ENCODE measurements at regions not wholly inside any gene's neighbourhood (a gene's known extent, or its start where the extent isn't known, plus 50 kb on each side); places are given as distances from the start of the nearest gene placed in this dataset.

GRCh38 chr5:72041654-72042053 lies 65.6 kb upstream of the MAP1B start:
- no peaks in the 10 kb centered on the region for H3K9me3 Mint-ChIP-seq

DNA sequence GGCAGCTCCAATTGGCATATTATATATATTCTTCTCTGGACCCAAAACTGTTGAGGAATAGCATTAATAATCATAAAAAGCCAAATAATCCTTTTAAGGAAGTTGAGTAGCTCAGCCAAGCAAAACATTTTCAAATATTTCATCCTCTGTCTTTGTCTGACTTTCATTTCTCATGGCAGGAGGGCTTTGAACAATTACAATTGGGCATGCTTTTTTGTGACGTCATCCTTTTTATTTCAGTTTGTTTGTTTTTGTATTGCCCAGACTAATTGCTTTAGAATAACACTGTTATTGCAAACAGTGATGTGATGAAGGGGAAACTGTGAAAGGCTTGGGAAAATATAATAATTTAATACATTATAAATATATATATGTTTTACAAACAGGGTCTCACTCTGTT lies 65.2 kb upstream of the MAP1B start:
- no peak overlapping the region for H3K27ac Mint-ChIP-seq
- DNase-seq (ENCODE audit: low spot score in 2 of 2) (no peak), ATAC-seq (ENCODE audit: low read depth) (no peak)
- peaks cover 15% of the 10 kb centered on the region for H3K27me3 Mint-ChIP-seq
- no peaks in the 10 kb centered on the region for H3K36me3 Mint-ChIP-seq
- no peak overlapping the region for H3K4me3 Mint-ChIP-seq
- no peaks in the 10 kb centered on the region for H3K4me1 Mint-ChIP-seq
- H3K9me3 Mint-ChIP-seq = no peaks in the 10 kb centered on the region

More at GRCh38 chr5:72041654-72042053, 65.6 kb upstream of the MAP1B start:
- H3K27me3 Mint-ChIP-seq = peaks cover 15% of the 10 kb centered on the region
- no peak overlapping the region for H3K27ac Mint-ChIP-seq
- ATAC-seq (ENCODE audit: low read depth) = no peak
- DNase-seq (ENCODE audit: low spot score in 2 of 2) = no peak
- no peaks in the 10 kb centered on the region for H3K4me1 Mint-ChIP-seq
- H3K4me3 Mint-ChIP-seq = no peak overlapping the region
- H3K36me3 Mint-ChIP-seq = no peaks in the 10 kb centered on the region

- H3K36me3 Mint-ChIP-seq = no peaks in the 10 kb centered on the region
- H3K4me1 Mint-ChIP-seq = no peaks in the 10 kb centered on the region
- ATAC-seq (ENCODE audit: low read depth) = no peak
- H3K27ac Mint-ChIP-seq = no peak overlapping the region
- no peak overlapping the region for H3K4me3 Mint-ChIP-seq
- DNase-seq (ENCODE audit: low spot score in 2 of 2) = no peak
- peaks cover 10% of the 10 kb centered on the region for H3K27me3 Mint-ChIP-seq
- H3K9me3 Mint-ChIP-seq = peaks cover 4% of the 10 kb centered on the region
These were observed 61.6 kb upstream of the MAP1B start for GRCh38 chr5:72045692-72046091.

DNA sequence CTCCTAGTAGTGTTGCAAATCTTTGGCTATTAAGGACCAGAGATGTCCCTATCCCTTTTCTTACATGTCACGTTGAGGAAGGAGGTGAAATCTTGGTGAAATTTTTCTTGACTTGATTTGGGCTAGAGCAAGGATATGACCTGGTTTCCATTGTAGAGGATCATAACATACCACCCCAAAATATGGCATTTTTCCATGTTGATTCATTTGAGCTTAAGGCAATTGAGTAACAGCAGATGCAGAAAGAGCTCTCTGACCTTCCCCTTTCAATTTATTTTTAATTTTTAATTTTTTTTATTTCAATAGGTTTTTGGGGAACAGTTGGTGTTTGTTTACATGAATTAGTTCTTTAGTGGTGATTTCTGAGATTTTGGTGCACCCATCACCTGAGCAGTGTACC lies 61.2 kb upstream of the MAP1B start:
- Mint-ChIP-seq H3K9me3 (peaks cover 4% of the 10 kb centered on the region), H3K36me3 (no peaks in the 10 kb centered on the region), H3K27ac (no peak overlapping the region), H3K4me1 (no peaks in the 10 kb centered on the region), H3K27me3 (peaks cover 11% of the 10 kb centered on the region), H3K4me3 (no peak overlapping the region)
- no peak for DNase-seq (ENCODE audit: low spot score in 2 of 2)
- no peak for ATAC-seq (ENCODE audit: low read depth)

DNA sequence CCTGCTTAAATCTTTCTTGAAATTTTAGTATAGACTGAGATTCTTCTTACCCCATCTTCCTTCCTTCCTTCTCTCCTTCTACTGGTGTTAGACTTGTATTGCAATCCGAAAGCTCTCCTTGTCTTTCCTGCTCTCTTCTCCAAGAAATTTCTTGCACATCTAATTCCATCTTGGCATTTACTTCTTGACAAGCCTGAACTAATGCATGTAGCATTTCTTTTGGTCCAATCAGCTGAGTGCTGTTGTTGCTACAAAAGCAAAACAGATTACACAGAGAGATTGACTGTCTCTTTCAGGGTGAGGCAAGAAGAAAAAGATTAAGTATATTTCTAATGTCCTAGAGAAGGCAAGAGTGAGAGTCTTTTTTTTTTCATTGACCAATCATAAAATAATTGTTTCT lies 51.6 kb upstream of the MAP1B start:
- H3K36me3 Mint-ChIP-seq = no peaks in the 10 kb centered on the region
- no peak overlapping the region for H3K27ac Mint-ChIP-seq
- H3K4me1 Mint-ChIP-seq = no peaks in the 10 kb centered on the region
- no peaks in the 10 kb centered on the region for H3K9me3 Mint-ChIP-seq
- DNase-seq (ENCODE audit: low spot score in 2 of 2) (no peak), ATAC-seq (ENCODE audit: low read depth) (no peak)
- peaks cover 10% of the 10 kb centered on the region for H3K27me3 Mint-ChIP-seq
- no peak overlapping the region for H3K4me3 Mint-ChIP-seq
